ENCODE measurements at regions not wholly inside any gene's neighbourhood (a gene's known extent, or its start where the extent isn't known, plus 50 kb on each side); places are given as distances from the start of the nearest gene placed in this dataset.

DNA sequence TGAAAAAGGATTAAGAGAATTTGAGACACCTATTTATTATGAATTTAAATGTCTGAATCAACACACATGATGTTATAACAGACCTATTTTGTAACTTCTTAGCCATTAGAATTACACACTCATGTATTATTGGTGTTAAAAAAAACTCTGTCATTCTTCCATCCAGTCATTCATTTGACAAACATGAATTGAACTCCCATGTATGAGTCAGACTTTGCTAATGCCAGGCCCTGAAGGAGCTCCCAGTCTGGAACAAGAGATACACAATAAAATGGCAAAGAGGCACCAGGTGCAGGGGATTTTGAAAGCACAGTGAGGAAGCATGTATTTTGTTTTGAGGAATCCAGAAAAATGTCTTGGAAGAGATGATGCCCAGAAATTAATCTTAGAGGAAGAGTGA lies 87.7 kb upstream of the EFHC2 start:
- Histone ChIP-seq H3K9me3 (no peaks in the 10 kb centered on the region), H3K36me3 (no peaks in the 10 kb centered on the region), H3K4me1 (no peaks in the 10 kb centered on the region), H3K27ac (no peak overlapping the region), H3K27me3 (no peaks in the 10 kb centered on the region), H3K4me3 (no peak overlapping the region)
- no peak for DNase-seq (ENCODE audit: extremely low spot score in 2 of 2)
- no peak for TF ChIP-seq POLR2A (IDR thresholded peaks at IDR 0.05)
- peak in 1 of 2 donors; percentile 70 for TF ChIP-seq POLR2AphosphoS5 (IDR thresholded peaks at IDR 0.05; ENCODE audit: insufficient read depth in 1 of 2, low read depth in 1 of 2)
- intact Hi-C loops (cut with DNase I) = no loop called here

DNA sequence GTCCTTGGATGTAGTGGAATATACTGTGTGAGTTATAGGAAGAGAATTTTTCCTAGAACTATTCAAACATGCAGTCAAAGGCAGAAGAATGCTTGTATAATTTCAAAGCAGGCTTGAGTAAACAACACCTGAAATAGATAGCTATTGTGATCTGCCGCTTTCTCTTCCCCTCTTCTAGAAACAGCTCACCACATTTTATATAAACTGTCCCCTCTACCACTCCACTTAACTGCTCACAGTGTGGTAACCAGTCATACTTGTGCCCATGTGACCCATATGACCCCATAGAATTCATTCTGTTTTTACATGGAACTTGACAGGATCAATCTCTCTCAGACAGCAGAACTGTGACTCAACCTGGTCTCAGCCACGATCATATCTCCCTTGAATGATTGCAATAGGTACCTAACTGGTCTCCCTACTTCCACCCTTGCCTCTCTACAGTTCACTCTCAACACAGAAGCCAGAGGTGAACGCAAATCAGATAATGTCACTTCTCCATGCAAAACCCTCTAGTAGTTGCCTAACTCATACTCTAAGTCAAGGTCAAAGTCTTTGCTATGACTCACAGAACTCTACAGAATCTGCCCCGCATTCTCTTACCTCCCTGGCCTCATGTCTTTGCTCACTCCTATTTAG lies 85.6 kb upstream of the EFHC2 start:
- H3K9me3 ChIP-seq = no peaks in the 10 kb centered on the region

DNA sequence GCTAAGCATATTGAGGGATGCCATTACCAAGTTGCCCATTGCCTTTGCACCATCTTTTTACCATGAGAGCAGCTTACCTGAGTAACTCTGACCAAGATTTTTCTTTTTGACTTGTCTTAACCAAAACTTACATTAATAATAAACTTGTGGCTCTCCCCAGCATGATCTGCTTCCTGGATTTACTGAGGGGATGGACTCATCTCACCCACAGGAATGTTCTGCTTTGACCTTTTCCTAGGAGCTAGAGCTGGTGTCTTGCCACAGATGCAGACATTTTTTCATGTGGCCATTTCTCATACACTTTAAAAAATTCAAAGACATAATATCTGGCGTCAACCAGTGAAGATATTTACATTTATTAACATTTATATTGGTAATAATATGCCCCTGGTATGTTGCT lies 79.2 kb upstream of the EFHC2 start:
- Histone ChIP-seq H3K9me3 (no peaks in the 10 kb centered on the region), H3K27ac (no peak overlapping the region), H3K36me3 (no peaks in the 10 kb centered on the region), H3K27me3 (no peaks in the 10 kb centered on the region), H3K4me1 (no peaks in the 10 kb centered on the region), H3K4me3 (no peak overlapping the region)
- intact Hi-C loops (cut with DNase I) = no loop called here
- no peak for DNase-seq (ENCODE audit: extremely low spot score in 2 of 2)
- TF ChIP-seq, protein P1, sequence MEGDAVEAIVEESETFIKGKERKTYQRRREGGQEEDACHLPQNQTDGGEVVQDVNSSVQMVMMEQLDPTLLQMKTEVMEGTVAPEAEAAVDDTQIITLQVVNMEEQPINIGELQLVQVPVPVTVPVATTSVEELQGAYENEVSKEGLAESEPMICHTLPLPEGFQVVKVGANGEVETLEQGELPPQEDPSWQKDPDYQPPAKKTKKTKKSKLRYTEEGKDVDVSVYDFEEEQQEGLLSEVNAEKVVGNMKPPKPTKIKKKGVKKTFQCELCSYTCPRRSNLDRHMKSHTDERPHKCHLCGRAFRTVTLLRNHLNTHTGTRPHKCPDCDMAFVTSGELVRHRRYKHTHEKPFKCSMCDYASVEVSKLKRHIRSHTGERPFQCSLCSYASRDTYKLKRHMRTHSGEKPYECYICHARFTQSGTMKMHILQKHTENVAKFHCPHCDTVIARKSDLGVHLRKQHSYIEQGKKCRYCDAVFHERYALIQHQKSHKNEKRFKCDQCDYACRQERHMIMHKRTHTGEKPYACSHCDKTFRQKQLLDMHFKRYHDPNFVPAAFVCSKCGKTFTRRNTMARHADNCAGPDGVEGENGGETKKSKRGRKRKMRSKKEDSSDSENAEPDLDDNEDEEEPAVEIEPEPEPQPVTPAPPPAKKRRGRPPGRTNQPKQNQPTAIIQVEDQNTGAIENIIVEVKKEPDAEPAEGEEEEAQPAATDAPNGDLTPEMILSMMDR (IDR thresholded peaks at IDR 0.05) = no peak
- TF ChIP-seq POLR2AphosphoS5 (IDR thresholded peaks at IDR 0.05; ENCODE audit: insufficient read depth in 1 of 2, low read depth in 1 of 2) = no peak
- no peak for TF ChIP-seq POLR2A (IDR thresholded peaks at IDR 0.05)

More for the DNA sequence above, 85.6 kb upstream of the EFHC2 start:
- no peak for DNase-seq (ENCODE audit: extremely low spot score in 2 of 2)
- no peaks in the 10 kb centered on the region for H3K27me3 ChIP-seq
- TF ChIP-seq POLR2AphosphoS5 (IDR thresholded peaks at IDR 0.05; ENCODE audit: insufficient read depth in 1 of 2, low read depth in 1 of 2) = no peak
- TF ChIP-seq POLR2A (IDR thresholded peaks at IDR 0.05) = no peak
- TF ChIP-seq, protein P1 (IDR thresholded peaks at IDR 0.05) = no peak
- no peaks in the 10 kb centered on the region for H3K4me1 ChIP-seq
- intact Hi-C loops (cut with DNase I) = no loop called here
- no peak overlapping the region for H3K27ac ChIP-seq
- no peaks in the 10 kb centered on the region for H3K36me3 ChIP-seq
- no peak overlapping the region for H3K4me3 ChIP-seq

GRCh38 chrX:44415639-44416386 lies 72.3 kb upstream of the EFHC2 start:
- no peak overlapping the region for H3K4me3 ChIP-seq
- H3K9me3 ChIP-seq = no peaks in the 10 kb centered on the region
- no peaks in the 10 kb centered on the region for H3K36me3 ChIP-seq
- no peak for DNase-seq (ENCODE audit: extremely low spot score in 2 of 2)
- H3K27me3 ChIP-seq = no peaks in the 10 kb centered on the region
- TF ChIP-seq, protein P1 (IDR thresholded peaks at IDR 0.05) = no peak
- no peak for TF ChIP-seq POLR2A (IDR thresholded peaks at IDR 0.05)
- no peak for TF ChIP-seq POLR2AphosphoS5 (IDR thresholded peaks at IDR 0.05; ENCODE audit: insufficient read depth in 1 of 2, low read depth in 1 of 2)
- intact Hi-C loops (cut with DNase I) = no loop called here
- no peak overlapping the region for H3K27ac ChIP-seq
- no peaks in the 10 kb centered on the region for H3K4me1 ChIP-seq

DNA sequence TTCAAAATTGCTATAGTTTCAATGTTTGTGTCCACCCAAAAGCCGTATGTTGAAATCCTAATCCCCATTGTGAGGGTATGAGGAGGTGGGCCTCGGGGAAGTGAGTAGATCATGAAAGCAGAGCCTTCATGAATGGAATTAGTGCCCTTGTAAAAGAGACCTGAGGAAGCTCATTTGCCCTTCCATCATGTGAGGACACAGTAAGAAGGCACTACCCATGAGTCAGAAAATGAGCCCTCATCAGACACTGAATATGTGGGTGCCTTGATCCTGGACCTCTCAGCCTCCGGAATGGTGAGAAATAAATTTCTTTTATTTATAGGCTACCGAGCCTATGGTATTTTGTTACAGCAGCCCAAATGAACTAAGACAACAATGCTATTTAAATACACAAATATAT lies 57.7 kb upstream of the EFHC2 start:
- Histone ChIP-seq H3K36me3 (no peaks in the 10 kb centered on the region), H3K27ac (no peak overlapping the region), H3K27me3 (no peaks in the 10 kb centered on the region), H3K4me1 (no peaks in the 10 kb centered on the region), H3K9me3 (no peaks in the 10 kb centered on the region), H3K4me3 (no peak overlapping the region)
- TF ChIP-seq, protein P1 (IDR thresholded peaks at IDR 0.05) = no peak
- TF ChIP-seq POLR2AphosphoS5 (IDR thresholded peaks at IDR 0.05; ENCODE audit: insufficient read depth in 1 of 2, low read depth in 1 of 2) (no peak), POLR2A (IDR thresholded peaks at IDR 0.05) (no peak)
- no peak for DNase-seq (ENCODE audit: extremely low spot score in 2 of 2)
- intact Hi-C loops (cut with DNase I) = no loop called here
